ENCODE measurements at regions not wholly inside any gene's neighbourhood (a gene's known extent, or its start where the extent isn't known, plus 50 kb on each side); places are given as distances from the start of the nearest gene placed in this dataset.
"Not testable (repeated sequence)": the region's sequence is repeated elsewhere in the genome, so short reads cannot be mapped to it uniquely, and the experiment has no call there.

DNA sequence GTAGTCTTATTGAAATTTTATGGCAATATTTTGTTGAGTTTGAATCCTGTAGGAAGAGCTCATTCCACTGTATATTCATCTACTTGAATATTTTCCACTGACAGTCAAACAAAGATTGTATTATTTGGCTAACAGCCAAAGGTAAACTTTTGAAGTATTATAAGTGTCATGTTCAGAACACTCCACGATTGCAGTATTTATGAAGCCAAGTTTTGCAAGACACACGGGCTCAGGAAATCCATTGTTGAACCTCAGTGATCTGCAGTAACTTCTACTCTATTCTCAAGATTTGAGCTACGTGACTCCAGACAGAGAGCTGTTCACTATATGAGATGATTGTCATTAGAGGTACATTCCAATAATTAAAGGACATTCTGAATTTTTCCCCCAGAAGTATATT is 302.7 kb upstream of the ADGRL3 start:
- Histone ChIP-seq H3K36me3 (no peaks in the 10 kb centered on the region), H3K4me1 (no peaks in the 10 kb centered on the region), H3K27me3 (no peaks in the 10 kb centered on the region), H3K27ac (no peak overlapping the region), H3K4me3 (no peak overlapping the region), H3K9me3 (no peaks in the 10 kb centered on the region)
- no peak for DNase-seq
- TF ChIP-seq POLR2A (IDR thresholded peaks at IDR 0.05) (no peak), CTCF (IDR thresholded peaks at IDR 0.05) (no peak)

GRCh38 chr4:60905162-60905561 is 295.0 kb upstream of the ADGRL3 start:
- Histone ChIP-seq H3K27ac (no peak overlapping the region), H3K27me3 (no peaks in the 10 kb centered on the region), H3K9me3 (no peaks in the 10 kb centered on the region), H3K4me1 (no peaks in the 10 kb centered on the region), H3K36me3 (no peaks in the 10 kb centered on the region), H3K4me3 (no peak overlapping the region)
- DNase-seq = no peak
- TF ChIP-seq CTCF (IDR thresholded peaks at IDR 0.05) (no peak), POLR2A (IDR thresholded peaks at IDR 0.05) (no peak)

DNA sequence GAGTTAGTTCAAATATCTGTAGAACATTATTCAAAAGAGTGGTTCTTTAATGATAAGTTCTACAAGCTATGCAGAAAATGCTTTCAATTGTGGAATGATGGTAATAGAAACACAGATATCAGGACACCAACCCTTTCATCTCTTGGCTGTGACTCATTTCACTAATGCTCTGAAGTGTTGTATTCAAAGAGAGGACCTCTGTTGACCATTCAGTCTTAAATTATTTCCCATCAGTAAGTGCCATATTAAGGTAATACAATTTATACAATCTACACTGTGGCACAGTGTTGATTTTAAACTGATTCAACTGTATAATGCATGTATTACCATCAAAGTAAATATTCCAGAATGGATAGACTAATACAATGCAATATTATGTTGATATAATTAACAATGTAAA is 289.0 kb upstream of the ADGRL3 start:
- no peak overlapping the region for H3K4me3 ChIP-seq
- no peaks in the 10 kb centered on the region for H3K36me3 ChIP-seq
- no peak for DNase-seq
- no peaks in the 10 kb centered on the region for H3K9me3 ChIP-seq
- TF ChIP-seq CTCF (IDR thresholded peaks at IDR 0.05) (no peak), POLR2A (IDR thresholded peaks at IDR 0.05) (no peak)
- H3K4me1 ChIP-seq = no peaks in the 10 kb centered on the region
- no peaks in the 10 kb centered on the region for H3K27me3 ChIP-seq
- H3K27ac ChIP-seq = no peak overlapping the region

DNA sequence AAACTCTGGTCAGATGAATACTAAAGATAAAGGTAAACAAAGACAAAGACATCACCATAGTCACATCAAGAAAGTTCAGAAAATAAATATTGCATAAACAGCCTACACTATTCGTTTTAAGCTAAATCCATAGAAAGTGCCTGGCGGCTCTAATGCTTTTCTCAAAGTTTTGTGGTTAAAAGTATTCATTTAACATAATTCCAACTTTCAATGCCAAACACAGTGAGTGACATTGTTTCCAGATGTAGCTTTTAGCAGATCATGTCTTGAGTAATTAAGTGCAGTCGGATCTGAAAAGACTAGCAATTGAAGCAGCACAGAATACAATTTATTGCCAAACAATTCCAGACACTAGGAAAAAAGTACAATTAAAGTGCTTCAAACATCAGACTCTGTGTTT is 287.1 kb upstream of the ADGRL3 start:
- Histone ChIP-seq H3K4me1 (no peaks in the 10 kb centered on the region), H3K27me3 (no peaks in the 10 kb centered on the region), H3K36me3 (no peaks in the 10 kb centered on the region), H3K4me3 (no peak overlapping the region), H3K27ac (no peak overlapping the region), H3K9me3 (no peaks in the 10 kb centered on the region)
- TF ChIP-seq CTCF (IDR thresholded peaks at IDR 0.05) (no peak), POLR2A (IDR thresholded peaks at IDR 0.05) (no peak)
- no peak for DNase-seq

DNA sequence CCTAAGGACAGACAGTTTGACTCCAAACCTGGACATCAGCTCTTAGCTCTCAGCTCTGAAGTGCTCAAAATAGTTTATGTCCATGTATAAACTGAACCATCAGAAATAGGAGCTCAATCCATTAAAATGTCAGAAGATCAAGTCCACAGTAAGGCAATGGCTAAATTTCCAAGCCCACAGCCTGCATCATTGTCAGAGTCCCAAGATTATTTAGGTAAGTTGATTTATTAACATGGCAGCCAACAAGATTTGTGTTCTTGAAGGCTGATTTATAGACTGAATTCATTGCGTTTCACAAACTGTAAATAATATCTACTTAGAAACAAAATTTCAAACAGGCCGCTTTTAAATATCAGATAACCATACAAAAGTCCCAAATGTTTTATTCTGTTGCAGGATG is 286.5 kb upstream of the ADGRL3 start:
- Histone ChIP-seq H3K36me3 (no peaks in the 10 kb centered on the region), H3K27ac (no peak overlapping the region), H3K4me1 (no peaks in the 10 kb centered on the region), H3K4me3 (no peak overlapping the region), H3K9me3 (no peaks in the 10 kb centered on the region), H3K27me3 (no peaks in the 10 kb centered on the region)
- TF ChIP-seq CTCF (IDR thresholded peaks at IDR 0.05) (no peak), POLR2A (IDR thresholded peaks at IDR 0.05) (no peak)
- no peak for DNase-seq

DNA sequence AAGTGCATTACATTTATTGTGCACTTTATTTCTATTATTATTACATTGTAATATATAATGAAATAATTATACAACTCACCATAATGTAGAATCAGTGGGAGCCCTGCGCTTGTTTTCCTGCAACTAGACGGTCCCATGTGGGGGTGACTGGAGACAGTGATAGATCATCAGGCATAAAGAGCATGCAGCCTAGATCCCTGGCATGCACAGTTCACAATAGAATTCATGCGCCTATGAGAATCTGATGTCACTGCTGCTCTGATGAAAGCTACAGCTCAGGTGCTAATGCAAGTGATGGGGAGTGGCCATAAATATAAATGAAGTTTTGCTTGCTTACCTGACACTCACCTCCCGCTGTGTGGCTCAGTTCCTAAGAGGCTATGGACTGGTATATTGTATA is 278.4 kb upstream of the ADGRL3 start:
- not testable (repeated sequence) for H3K9me3 ChIP-seq, H3K36me3 ChIP-seq, H3K27ac ChIP-seq, H3K4me1 ChIP-seq, H3K27me3 ChIP-seq, H3K4me3 ChIP-seq, DNase-seq

Data from Peyer's patch (tissue), 4 donors.